ENCODE measurements at regions not wholly inside any gene's neighbourhood (a gene's known extent, or its start where the extent isn't known, plus 50 kb on each side); places are given as distances from the start of the nearest gene placed in this dataset.

DNA sequence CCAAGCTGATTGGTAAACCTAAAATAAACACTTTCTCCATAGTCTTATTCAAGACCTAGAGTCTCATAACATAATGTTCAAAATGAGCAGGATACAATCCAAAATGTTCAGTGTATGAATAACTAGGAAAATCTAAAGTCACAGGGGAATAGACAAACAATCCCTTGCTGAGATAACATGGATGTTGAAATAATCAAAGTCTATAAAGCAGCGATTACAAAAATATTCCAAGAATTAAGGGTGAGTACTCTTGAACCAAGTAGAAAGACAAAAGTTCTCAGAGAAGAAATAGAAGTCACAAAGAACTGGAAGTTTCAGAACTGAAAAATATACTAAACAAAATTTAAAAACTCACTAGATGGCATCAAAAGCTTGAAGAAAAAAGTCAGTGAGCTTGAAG lies 561.0 kb downstream of the INSC start:
- no peak for TF ChIP-seq EZH2 (IDR thresholded peaks at IDR 0.05; ENCODE audit: borderline replicate concordance, low read depth, low read length, severe bottlenecking)
- TF ChIP-seq, protein P1, sequence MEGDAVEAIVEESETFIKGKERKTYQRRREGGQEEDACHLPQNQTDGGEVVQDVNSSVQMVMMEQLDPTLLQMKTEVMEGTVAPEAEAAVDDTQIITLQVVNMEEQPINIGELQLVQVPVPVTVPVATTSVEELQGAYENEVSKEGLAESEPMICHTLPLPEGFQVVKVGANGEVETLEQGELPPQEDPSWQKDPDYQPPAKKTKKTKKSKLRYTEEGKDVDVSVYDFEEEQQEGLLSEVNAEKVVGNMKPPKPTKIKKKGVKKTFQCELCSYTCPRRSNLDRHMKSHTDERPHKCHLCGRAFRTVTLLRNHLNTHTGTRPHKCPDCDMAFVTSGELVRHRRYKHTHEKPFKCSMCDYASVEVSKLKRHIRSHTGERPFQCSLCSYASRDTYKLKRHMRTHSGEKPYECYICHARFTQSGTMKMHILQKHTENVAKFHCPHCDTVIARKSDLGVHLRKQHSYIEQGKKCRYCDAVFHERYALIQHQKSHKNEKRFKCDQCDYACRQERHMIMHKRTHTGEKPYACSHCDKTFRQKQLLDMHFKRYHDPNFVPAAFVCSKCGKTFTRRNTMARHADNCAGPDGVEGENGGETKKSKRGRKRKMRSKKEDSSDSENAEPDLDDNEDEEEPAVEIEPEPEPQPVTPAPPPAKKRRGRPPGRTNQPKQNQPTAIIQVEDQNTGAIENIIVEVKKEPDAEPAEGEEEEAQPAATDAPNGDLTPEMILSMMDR (IDR thresholded peaks at IDR 0.05; ENCODE audit: borderline replicate concordance, extremely low read depth, low read length, poor library complexity, severe bottlenecking), result no peak
